CD1c-positive myeloid dendritic cell (primary cell): ENCODE measurements at regions not wholly inside any gene's neighbourhood (a gene's known extent, or its start where the extent isn't known, plus 50 kb on each side); places are given as distances from the start of the nearest gene placed in this dataset.
"Not testable (repeated sequence)": the region's sequence is repeated elsewhere in the genome, so short reads cannot be mapped to it uniquely, and the experiment has no call there.

Experiments used
- DNase-seq: peaks from one replicate; pipeline ENCODE4 v3.0.0-alpha.2; 2016; ENCODE audit errors: extremely low spot score

DNA sequence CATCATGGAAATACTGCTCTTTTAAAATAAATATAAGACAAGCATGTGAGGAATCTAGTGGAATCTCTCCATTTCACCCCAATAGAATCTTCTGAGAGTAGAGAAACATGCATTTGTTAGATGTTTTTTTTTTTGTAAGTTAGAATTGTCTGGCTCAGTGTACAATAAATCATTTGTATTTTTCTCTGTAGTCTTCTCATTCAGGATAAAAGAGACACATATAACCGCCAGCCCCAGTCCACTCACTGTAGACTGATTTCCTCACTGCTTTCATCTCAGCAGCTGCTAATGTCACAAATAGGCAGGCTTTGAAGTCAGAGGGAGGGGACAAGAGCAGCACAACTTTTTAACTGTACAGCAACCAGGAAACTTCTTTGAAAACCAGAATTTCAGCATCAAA lies 140.2 kb upstream of the RBMS3 start:
- DNase-seq = no peak

DNA sequence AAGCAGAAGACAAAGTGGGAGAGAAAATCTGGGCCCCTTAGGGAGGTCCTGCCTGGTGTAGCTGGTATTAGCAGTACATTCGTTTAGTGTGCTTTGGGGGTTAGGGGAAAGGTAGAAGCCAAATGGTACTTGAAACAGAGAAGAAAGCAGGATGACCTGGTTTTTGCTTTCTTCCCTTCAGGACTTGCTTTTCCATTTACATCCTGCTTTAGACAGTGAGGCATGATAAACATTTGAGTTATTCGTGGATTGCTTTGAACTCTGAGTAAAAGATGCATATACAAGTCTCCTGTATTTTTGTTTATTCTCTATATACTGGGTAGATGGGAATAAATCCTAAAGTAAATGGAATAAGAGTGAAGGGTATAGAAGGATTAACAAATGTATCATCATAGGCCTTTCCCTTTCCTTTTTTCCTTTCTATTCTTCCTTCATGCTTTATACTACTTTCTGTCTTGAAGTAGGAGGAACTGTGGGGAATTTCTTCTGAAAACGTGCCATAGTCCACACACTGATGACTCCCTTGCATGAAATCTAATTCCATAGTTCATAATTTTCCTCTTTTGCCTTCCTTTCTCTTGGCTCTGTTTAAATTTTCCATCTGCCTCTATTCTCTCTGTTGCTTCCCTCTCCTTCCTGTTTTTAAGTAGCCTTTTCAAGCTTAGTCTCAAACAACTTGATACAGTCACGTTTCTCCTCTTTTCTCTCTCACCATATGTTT lies 139.5 kb upstream of the RBMS3 start:
- DNase-seq = no peak

GRCh38 chr3:29141918-29142275 lies 139.0 kb upstream of the RBMS3 start:
- no peak for DNase-seq

GRCh38 chr3:29143151-29143550 lies 137.7 kb upstream of the RBMS3 start:
- DNase-seq = no peak

GRCh38 chr3:29144361-29144760 lies 136.5 kb upstream of the RBMS3 start:
- no peak for DNase-seq

- DNase-seq = no peak
These were observed 136.1 kb upstream of the RBMS3 start for GRCh38 chr3:29144807-29145206.

DNA sequence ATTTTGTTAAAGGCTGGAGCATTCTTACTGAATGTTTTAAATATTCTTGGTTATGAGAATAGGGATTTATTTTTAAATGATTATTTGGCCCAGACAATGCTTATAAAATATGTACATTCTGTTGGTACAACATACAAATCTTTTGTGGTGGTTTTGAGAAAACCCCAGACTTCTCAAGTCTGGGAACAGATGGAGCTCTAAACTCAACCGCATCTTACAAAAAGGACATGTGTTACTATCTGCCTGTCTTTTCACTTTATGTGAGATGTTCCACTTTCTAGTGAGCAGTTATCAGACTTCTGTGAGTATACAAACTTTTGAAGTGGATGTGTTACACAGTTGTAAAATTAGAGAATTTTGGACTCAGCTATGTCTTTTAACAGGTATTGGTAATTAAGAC lies 135.5 kb upstream of the RBMS3 start:
- DNase-seq = no peak

- DNase-seq = no peak
These were observed 128.5 kb upstream of the RBMS3 start for GRCh38 chr3:29152379-29152778.

DNA sequence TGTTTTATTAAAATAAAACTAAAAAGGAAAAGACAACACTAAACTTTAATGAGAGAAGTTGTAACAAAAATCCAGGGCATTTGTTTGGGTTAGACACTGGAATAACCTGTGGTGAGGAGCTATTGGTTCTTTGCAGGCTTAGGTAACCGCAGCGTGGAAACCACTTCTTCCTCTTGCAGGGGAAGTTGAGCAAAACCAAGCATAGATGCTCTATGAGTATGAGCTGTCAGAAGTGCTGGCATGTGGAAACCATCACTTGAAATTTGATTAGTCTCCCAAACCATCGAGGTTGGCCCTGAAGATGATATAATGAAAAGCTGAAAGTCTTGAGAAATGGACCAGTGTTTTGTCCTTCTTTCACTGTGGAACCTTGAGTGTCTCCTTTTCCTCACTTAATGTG lies 127.1 kb upstream of the RBMS3 start:
- DNase-seq = no peak

DNA sequence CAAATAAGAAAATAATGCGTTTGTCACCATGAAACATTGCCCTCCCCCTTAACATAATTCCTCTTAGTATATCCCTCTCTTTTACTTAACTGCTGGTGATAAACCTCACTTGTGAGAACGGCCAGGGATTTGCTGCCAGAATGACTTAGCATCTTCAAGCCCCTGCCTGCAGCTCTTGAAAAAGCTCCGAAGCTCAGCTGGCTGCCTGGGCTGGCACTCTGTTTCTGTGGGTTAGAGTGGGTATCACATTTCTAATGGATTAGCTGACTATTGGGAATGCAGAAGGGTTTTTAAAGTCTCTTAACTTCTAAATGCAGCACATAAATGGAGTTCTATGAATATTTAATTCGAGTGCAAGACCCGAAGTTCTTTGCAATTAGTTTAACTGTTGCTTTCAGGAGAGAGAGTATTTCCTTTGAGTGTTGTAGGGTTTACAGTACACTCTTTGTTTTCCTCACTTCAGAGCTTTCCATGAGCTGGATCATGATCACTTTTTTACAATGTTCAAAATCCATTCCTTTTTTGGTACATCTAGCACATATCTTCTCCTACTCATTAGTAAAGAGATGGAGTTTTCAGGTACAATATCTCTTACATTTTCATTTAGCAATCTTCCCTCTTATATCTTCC lies 124.7 kb upstream of the RBMS3 start:
- DNase-seq = no peak

- DNase-seq = no peak
These were observed 116.0 kb upstream of the RBMS3 start for GRCh38 chr3:29164825-29165224.

GRCh38 chr3:29167180-29167579 lies 113.7 kb upstream of the RBMS3 start:
- no peak for DNase-seq

DNA sequence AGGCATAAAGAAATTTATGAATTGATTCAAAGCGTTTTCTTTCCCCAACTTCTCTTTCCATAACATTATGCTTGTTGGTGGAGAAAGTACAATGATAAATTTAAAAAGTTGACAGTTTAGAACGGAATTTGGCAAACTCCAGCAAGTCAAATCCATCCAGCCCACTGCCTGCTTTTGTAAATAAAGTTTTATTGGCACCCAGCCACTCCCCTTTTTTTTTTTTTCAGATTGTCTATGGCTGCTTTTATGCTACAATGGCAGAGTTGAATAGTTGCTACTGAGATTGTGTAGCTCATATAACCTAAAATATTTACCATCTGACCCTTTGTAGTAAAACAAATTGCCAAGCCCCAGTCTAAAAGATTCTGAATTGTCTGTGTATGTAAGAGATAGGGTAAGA lies 112.8 kb upstream of the RBMS3 start:
- DNase-seq = no peak

GRCh38 chr3:29168696-29169095 lies 112.2 kb upstream of the RBMS3 start:
- no peak for DNase-seq

- no peak for DNase-seq
These were observed 111.4 kb upstream of the RBMS3 start for GRCh38 chr3:29169451-29169850.

DNA sequence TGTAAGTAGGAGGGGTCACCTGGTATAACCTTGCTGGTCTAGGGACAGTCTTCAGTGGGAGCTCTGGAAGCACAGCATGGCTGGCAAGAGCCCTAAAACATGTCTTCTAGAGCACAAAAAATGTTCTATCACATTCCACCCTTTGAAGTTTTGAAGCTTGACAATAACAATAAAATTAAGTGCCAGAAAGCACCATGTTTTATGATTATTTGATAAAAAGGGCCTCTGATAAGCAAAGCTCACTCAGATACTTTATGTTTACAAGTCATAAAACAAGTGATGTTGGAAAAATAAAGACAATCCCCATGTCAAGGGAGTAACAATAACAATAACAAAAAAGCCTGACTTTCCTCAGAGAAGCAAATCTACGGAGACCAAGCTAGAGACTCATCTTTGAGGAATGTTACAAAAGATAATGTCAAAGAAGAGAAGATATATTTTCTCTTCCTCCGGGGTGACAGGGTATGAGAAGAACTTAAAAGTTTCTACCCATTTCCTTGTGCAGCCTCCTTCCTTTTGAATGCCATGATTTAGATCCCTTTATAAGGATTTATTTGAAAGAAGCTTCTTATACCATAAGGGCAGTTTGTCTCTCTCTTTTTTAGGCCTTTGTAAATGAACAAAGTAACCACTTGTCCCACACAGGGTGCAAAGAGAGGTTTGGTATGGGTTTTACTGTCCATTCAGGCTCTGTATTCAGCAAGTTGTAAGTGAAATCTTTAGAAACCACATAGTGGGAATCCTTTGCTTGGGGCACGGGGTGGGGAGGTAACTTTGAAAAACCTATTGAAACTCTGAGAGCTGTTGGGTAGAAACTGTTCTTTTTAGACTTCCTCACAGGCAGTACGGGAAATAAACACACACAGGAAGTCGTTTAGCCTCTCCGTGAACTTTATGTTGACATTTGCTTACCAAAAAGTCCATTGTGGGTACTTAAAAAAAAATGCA lies 109.6 kb upstream of the RBMS3 start:
- DNase-seq = no peak

DNA sequence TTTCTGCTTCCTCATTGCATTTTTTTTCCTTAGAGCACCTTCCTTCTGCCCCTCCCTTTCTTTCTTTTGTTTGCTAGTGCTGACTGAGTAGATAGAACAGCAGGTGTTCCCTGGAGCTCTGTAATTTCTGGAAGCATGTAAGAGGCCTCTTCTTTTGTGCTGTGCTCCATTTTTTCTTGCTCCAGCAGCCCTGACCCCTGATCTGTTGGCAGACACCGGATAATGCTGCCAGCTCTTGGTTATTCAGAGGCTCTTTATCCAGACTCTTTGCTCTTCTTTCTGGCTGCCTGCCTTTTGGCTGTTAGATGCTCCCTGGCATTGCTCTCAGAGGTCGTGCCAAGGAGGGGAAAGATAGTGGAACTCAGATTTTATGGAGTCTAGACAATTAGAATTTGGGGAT lies 104.4 kb upstream of the RBMS3 start:
- no peak for DNase-seq

DNA sequence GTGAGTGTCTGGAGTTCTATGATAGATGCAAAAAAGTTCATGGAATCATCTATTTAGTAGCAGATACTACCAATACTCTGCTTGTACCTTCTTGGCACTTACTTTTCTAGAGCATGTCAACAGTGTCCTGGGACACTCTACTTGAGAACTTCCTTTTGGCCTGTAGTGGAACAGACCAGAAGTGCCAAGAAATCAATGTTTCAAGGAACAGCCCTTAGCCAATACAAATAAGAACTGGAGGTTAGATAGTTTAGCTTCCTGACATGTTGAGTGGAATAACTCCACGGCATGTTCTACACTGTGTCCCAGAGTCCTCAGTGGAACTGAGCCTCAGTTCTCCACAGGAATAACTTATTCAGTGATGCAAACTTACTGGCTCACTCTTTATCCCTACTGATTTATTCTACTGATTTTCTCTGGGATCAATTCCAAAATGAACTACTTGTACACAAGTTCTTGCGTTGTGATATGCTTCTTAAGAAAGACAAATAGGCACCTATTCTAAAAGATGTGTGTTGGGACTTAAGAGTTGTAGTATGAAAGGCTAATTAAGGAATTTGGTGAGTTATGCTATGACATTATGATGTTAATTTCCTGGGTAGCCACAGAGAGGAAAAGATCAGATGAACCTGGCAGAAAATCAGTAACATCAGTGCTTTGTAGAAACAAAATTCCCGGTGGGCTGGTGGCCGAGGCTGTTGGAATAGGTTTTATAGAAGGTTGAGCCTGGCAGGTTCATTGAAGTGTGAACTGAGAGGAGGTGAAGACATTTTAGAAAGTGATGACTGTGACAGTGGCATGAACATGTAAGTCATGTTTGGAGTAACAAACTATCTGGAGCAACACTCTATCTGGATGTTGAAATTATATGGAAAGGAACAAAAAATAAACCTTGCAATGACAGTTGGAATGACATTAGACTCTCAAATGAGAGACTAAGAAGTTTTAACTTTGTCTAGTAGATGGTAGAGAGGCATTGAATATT lies 101.8 kb upstream of the RBMS3 start:
- no peak for DNase-seq

- DNase-seq = no peak
These were observed 99.6 kb upstream of the RBMS3 start for GRCh38 chr3:29181149-29181780.

DNA sequence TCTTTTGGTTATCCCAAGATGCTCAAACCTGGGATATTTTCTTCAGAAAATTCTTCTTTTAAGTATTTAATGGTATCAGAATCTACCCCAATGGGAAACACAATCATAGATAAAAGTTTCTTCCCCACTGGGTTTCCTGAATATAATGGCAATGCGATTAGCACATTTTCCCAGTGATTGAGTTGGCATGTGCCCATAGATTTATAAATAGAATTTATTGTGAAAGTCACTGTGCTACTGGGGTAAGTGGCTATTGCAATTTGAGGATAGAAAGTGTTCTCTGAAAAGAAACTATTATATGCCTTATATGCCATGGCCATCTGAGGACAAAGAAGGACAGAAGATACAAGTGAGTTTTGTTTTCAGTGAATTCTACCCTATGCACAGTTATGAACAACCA lies 99.0 kb upstream of the RBMS3 start:
- DNase-seq = no peak

- not testable (repeated sequence) for DNase-seq
These were observed 98.0 kb upstream of the RBMS3 start for GRCh38 chr3:29182828-29183227.
